SU-DHL-6 (cell line): ENCODE measurements at regions not wholly inside any gene's neighbourhood (a gene's known extent, or its start where the extent isn't known, plus 50 kb on each side); places are given as distances from the start of the nearest gene placed in this dataset.

Experiments used
- H2AFZ ChIP-seq: fragments of 200-600 bp; sonication (generic); 2 replicates; pipeline ENCODE4 v1.6.1; 2014; ENCODE audit warnings: low read depth, mild to moderate bottlenecking, moderate library complexity, mixed read lengths, antibody characterized with exemption, low read length; ENCODE audit not compliant: severe bottlenecking
- H3F3A ChIP-seq: fragments of 200-600 bp; shearing (Covaris generic); 2 replicates; pipeline ENCODE4 v1.6.0; 2016; ENCODE audit warnings: antibody characterized with exemption, mild to moderate bottlenecking; ENCODE audit not compliant: insufficient read depth
- H3K27ac ChIP-seq: fragments of 200-600 bp; sonication (generic); 2 replicates; pipeline ENCODE4 v1.5.1; 2016; ENCODE audit warnings: low read depth, mild to moderate bottlenecking, low read length, moderate library complexity, mixed read lengths
- H3K27me3 ChIP-seq: fragments of 200-600 bp; sonication (generic), shearing (Covaris generic); 2 replicates; pipeline ENCODE4 v1.6.0; 2014; ENCODE audit warnings: mild to moderate bottlenecking, low read length
- H3K36me3 ChIP-seq: fragments of 200-600 bp; sonication (generic); 2 replicates; pipeline ENCODE4 v1.6.1; 2014; ENCODE audit warnings: mild to moderate bottlenecking, low read length, mixed read lengths
- H3K4me2 ChIP-seq: fragments of 300-600, 200-600 bp; shearing (Covaris generic), sonication (generic); 2 replicates; pipeline ENCODE4 v1.6.0; 2014; ENCODE audit warnings: low read length, low read depth, mild to moderate bottlenecking; ENCODE audit not compliant: poor library complexity, severe bottlenecking
- H3K4me3 ChIP-seq: fragments of 200-600 bp; sonication (generic); 2 replicates; pipeline ENCODE4 v1.5.1; 2014; ENCODE audit warnings: antibody characterized with exemption, low read length, mild to moderate bottlenecking, mixed read lengths; ENCODE audit not compliant: insufficient read depth, poor library complexity, severe bottlenecking
- H3K79me2 ChIP-seq: fragments of 200-600 bp; sonication (generic); 2 replicates; pipeline ENCODE4 v1.6.1; 2014; ENCODE audit warnings: mild to moderate bottlenecking, low read length, moderate library complexity; ENCODE audit not compliant: insufficient read depth
- H3K9ac ChIP-seq: fragments of 200-600 bp; sonication (generic); 2 replicates; pipeline ENCODE4 v1.7.0; 2014; ENCODE audit warnings: mild to moderate bottlenecking, low read length
- H3K9me2 ChIP-seq: fragments of 200-600 bp; sonication (generic); replicated peaks from 2 replicates; pipeline ENCODE4 v1.6.1; 2014; ENCODE audit warnings: low read length; ENCODE audit not compliant: insufficient read depth
- H3K9me3 ChIP-seq: fragments of 200-600 bp; sonication (generic); 2 replicates; pipeline ENCODE4 v1.6.1; 2014; ENCODE audit warnings: low read length, mixed read lengths; ENCODE audit not compliant: insufficient read depth
- H4K20me1 ChIP-seq: fragments of 200-600 bp; sonication (generic); 2 replicates; pipeline ENCODE4 v1.6.1; 2014; ENCODE audit warnings: low read depth, mild to moderate bottlenecking, antibody characterized with exemption, low read length, moderate library complexity, mixed read lengths
- CTCF ChIP-seq: fragments of 200-600 bp; sonication (generic); IDR thresholded peaks from one replicate; pipeline ENCODE4 v1.5.1; 2017; ENCODE audit warnings: antibody characterized with exemption, mild to moderate bottlenecking, low read length, moderate library complexity; ENCODE audit not compliant: insufficient read depth, poor library complexity, severe bottlenecking
- EZH2phosphoT487 ChIP-seq: fragments of 200-600 bp; sonication (generic), shearing (Covaris generic); conservative IDR thresholded peaks from 2 replicates; pipeline ENCODE4 v1.6.1; 2018; ENCODE audit warnings: mild to moderate bottlenecking, antibody characterized with exemption, low read length, moderate library complexity, mixed read lengths

- Histone ChIP-seq H3K4me2 (no peak overlapping the region), H3K9me3 (no peaks in the 10 kb centered on the region), H4K20me1 (no peaks in the 10 kb centered on the region), H3K4me3 (no peak overlapping the region), H3K27me3 (no peaks in the 10 kb centered on the region), H3K36me3 (no peaks in the 10 kb centered on the region), H3K79me2 (no peaks in the 10 kb centered on the region), H3F3A (no peaks in the 10 kb centered on the region), H3K27ac (no peak overlapping the region), H3K9ac (no peak overlapping the region), H3K9me2 (no peaks in the 10 kb centered on the region), H2AFZ (no peak overlapping the region)
- no peak for TF ChIP-seq EZH2phosphoT487
These were observed 224.0 kb upstream of the PDE3A start for GRCh38 chr12:20144341-20144740.

GRCh38 chr12:20148241-20148640 is 220.1 kb upstream of the PDE3A start:
- TF ChIP-seq CTCF: no peak
- H3F3A ChIP-seq: no peaks in the 10 kb centered on the region
- H3K36me3 ChIP-seq: no peaks in the 10 kb centered on the region
- H4K20me1 ChIP-seq: no peaks in the 10 kb centered on the region
- H3K4me3 ChIP-seq: no peak overlapping the region
- H3K4me2 ChIP-seq: no peak overlapping the region
- H3K27ac ChIP-seq: no peak overlapping the region
- no peaks in the 10 kb centered on the region for H3K9me3 ChIP-seq
- no peaks in the 10 kb centered on the region for H3K79me2 ChIP-seq
- H2AFZ ChIP-seq: no peak overlapping the region
- H3K27me3 ChIP-seq: no peaks in the 10 kb centered on the region
- no peak overlapping the region for H3K9ac ChIP-seq
- no peaks in the 10 kb centered on the region for H3K9me2 ChIP-seq

- H3K9me2 ChIP-seq: no peaks in the 10 kb centered on the region
- no peak for TF ChIP-seq EZH2phosphoT487
- no peak for TF ChIP-seq CTCF
- no peak overlapping the region for H3K4me3 ChIP-seq
- no peak overlapping the region for H3K9ac ChIP-seq
- H3F3A ChIP-seq: no peaks in the 10 kb centered on the region
- H3K36me3 ChIP-seq: no peaks in the 10 kb centered on the region
- no peaks in the 10 kb centered on the region for H3K27me3 ChIP-seq
- no peak overlapping the region for H3K27ac ChIP-seq
- no peaks in the 10 kb centered on the region for H4K20me1 ChIP-seq
- no peaks in the 10 kb centered on the region for H3K79me2 ChIP-seq
- no peak overlapping the region for H2AFZ ChIP-seq
- H3K4me2 ChIP-seq: no peak overlapping the region
- no peaks in the 10 kb centered on the region for H3K9me3 ChIP-seq
These were observed 217.4 kb upstream of the PDE3A start for GRCh38 chr12:20150835-20151422.

- H3K4me3 ChIP-seq: no peak overlapping the region
- no peak for TF ChIP-seq CTCF
- no peak for TF ChIP-seq EZH2phosphoT487
- H2AFZ ChIP-seq: no peak overlapping the region
- no peaks in the 10 kb centered on the region for H3K9me2 ChIP-seq
- no peak overlapping the region for H3K4me2 ChIP-seq
- H3K27me3 ChIP-seq: no peaks in the 10 kb centered on the region
- no peaks in the 10 kb centered on the region for H4K20me1 ChIP-seq
- no peaks in the 10 kb centered on the region for H3K9me3 ChIP-seq
- H3F3A ChIP-seq: no peaks in the 10 kb centered on the region
- no peaks in the 10 kb centered on the region for H3K79me2 ChIP-seq
- H3K9ac ChIP-seq: no peak overlapping the region
- no peaks in the 10 kb centered on the region for H3K36me3 ChIP-seq
- no peak overlapping the region for H3K27ac ChIP-seq
These were observed 214.3 kb upstream of the PDE3A start for GRCh38 chr12:20154052-20154451.
